IPS DF 6.9 (cell line): ENCODE measurements at regions not wholly inside any gene's neighbourhood (a gene's known extent, or its start where the extent isn't known, plus 50 kb on each side); places are given as distances from the start of the nearest gene placed in this dataset.
"Not testable (repeated sequence)": the region's sequence is repeated elsewhere in the genome, so short reads cannot be mapped to it uniquely, and the experiment has no call there.

Source experiments
- DNase-seq: peaks from one replicate; pipeline ENCODE4 v3.0.0-alpha.2; 2013; ENCODE audit warnings: low read depth, low spot score
- H3K27ac ChIP-seq: one replicate; pipeline ENCODE4 v1.5.1; 2013; ENCODE audit warnings: low read length, control low read depth
- H3K27me3 ChIP-seq: 2 replicates; pipeline ENCODE4 v1.6.1; 2013; ENCODE audit warnings: mild to moderate bottlenecking, low read length; ENCODE audit not compliant: control insufficient read depth, insufficient read depth
- H3K36me3 ChIP-seq: 2 replicates; pipeline ENCODE4 v1.6.1; 2013; ENCODE audit warnings: low read length; ENCODE audit not compliant: control insufficient read depth, insufficient read depth
- H3K4me1 ChIP-seq: 2 replicates; pipeline ENCODE4 v1.6.1; 2013; ENCODE audit warnings: low read length; ENCODE audit not compliant: control insufficient read depth, insufficient read depth
- H3K4me3 ChIP-seq: 2 replicates; pipeline ENCODE4 v1.5.1; 2013; ENCODE audit warnings: mild to moderate bottlenecking, low read length
- H3K9me3 ChIP-seq: 2 replicates; pipeline ENCODE4 v1.6.1; 2013; ENCODE audit warnings: low read length, inconsistent platforms; ENCODE audit not compliant: control insufficient read depth, insufficient read depth
- WGBS: extraction: QIAGEN DNeasy Blood & Tissue Kit; methylation state at CpG from one replicate; pipeline ENCODE4 v1.1.7; 2013; ENCODE audit warnings: mixed read lengths, missing lambda C conversion rate; ENCODE audit not compliant: insufficient read length, insufficient coverage; 5-methylcytosine and 5-hydroxymethylcytosine counted together

GRCh38 chr3:67064105-67064504, 66.0 kb downstream of the KBTBD8 start:
- DNase-seq: no peak
- no peaks in the 10 kb centered on the region for H3K36me3 ChIP-seq
- H3K27ac ChIP-seq: no peak overlapping the region
- no peak overlapping the region for H3K4me3 ChIP-seq
- no CpG with 5 or more reads among the region's 3 CpGs for WGBS
- H3K4me1 ChIP-seq: no peaks in the 10 kb centered on the region
- no peaks in the 10 kb centered on the region for H3K27me3 ChIP-seq
- H3K9me3 ChIP-seq: no peaks in the 10 kb centered on the region

GRCh38 chr3:67067251-67067650, 69.1 kb downstream of the KBTBD8 start:
- Histone ChIP-seq H3K4me3 (no peak overlapping the region), H3K4me1 (no peaks in the 10 kb centered on the region), H3K36me3 (no peaks in the 10 kb centered on the region), H3K27ac (no peak overlapping the region), H3K27me3 (no peaks in the 10 kb centered on the region), H3K9me3 (no peaks in the 10 kb centered on the region)
- DNase-seq: no peak
- no CpG with 5 or more reads among the region's 4 CpGs for WGBS

- H3K27ac ChIP-seq, H3K4me3 ChIP-seq, H3K9me3 ChIP-seq, DNase-seq, H3K36me3 ChIP-seq, H3K27me3 ChIP-seq, H3K4me1 ChIP-seq: not testable (repeated sequence)
- WGBS: no CpG with 5 or more reads among the region's 2 CpGs
Measured at GRCh38 chr3:67072640-67073039, 74.5 kb downstream of the KBTBD8 start.

- no peak for DNase-seq
- H3K27ac ChIP-seq: no peak overlapping the region
- H3K9me3 ChIP-seq: no peaks in the 10 kb centered on the region
- no peaks in the 10 kb centered on the region for H3K27me3 ChIP-seq
- no CpG with 5 or more reads among the region's 1 CpG for WGBS
- no peaks in the 10 kb centered on the region; the same call in 1 of the 2 replicates for H3K4me1 ChIP-seq
- no peak overlapping the region for H3K4me3 ChIP-seq
- no peaks in the 10 kb centered on the region for H3K36me3 ChIP-seq
Measured at GRCh38 chr3:67073812-67074211, 75.7 kb downstream of the KBTBD8 start.

GRCh38 chr3:67075295-67075694, 77.2 kb downstream of the KBTBD8 start:
- H3K36me3 ChIP-seq: no peaks in the 10 kb centered on the region
- H3K27ac ChIP-seq: no peak overlapping the region
- no peaks in the 10 kb centered on the region; the same call in 1 of the 2 replicates for H3K4me1 ChIP-seq
- H3K9me3 ChIP-seq: no peaks in the 10 kb centered on the region
- WGBS: no CpG with 5 or more reads among the region's 2 CpGs
- no peak for DNase-seq
- no peaks in the 10 kb centered on the region for H3K27me3 ChIP-seq
- H3K4me3 ChIP-seq: no peak overlapping the region

GRCh38 chr3:67076607-67077006, 78.5 kb downstream of the KBTBD8 start:
- no peaks in the 10 kb centered on the region for H3K9me3 ChIP-seq
- no peak for DNase-seq
- H3K4me3 ChIP-seq: no peak overlapping the region
- H3K4me1 ChIP-seq: no peaks in the 10 kb centered on the region; the same call in 1 of the 2 replicates
- H3K36me3 ChIP-seq: no peaks in the 10 kb centered on the region
- WGBS: no CpG with 5 or more reads among the region's 2 CpGs
- H3K27ac ChIP-seq: no peak overlapping the region
- H3K27me3 ChIP-seq: no peaks in the 10 kb centered on the region

- no peak overlapping the region for H3K4me3 ChIP-seq
- DNase-seq: no peak
- no peaks in the 10 kb centered on the region for H3K36me3 ChIP-seq
- no peaks in the 10 kb centered on the region for H3K9me3 ChIP-seq
- H3K27me3 ChIP-seq: no peaks in the 10 kb centered on the region
- H3K4me1 ChIP-seq: no peaks in the 10 kb centered on the region; the same call in 1 of the 2 replicates
- no peak overlapping the region for H3K27ac ChIP-seq
Measured at GRCh38 chr3:67077656-67078055, 79.5 kb downstream of the KBTBD8 start.

- Histone ChIP-seq H3K9me3 (no peaks in the 10 kb centered on the region), H3K27ac (no peak overlapping the region), H3K36me3 (no peaks in the 10 kb centered on the region), H3K4me3 (no peak overlapping the region), H3K4me1 (no peaks in the 10 kb centered on the region), H3K27me3 (no peaks in the 10 kb centered on the region)
- no peak for DNase-seq
- WGBS: no CpG with 5 or more reads among the region's 4 CpGs
Measured at GRCh38 chr3:67082533-67083024, 84.5 kb downstream of the KBTBD8 start.

GRCh38 chr3:67083277-67083676, 85.2 kb downstream of the KBTBD8 start:
- no peak overlapping the region for H3K27ac ChIP-seq
- DNase-seq: no peak
- no peaks in the 10 kb centered on the region for H3K9me3 ChIP-seq
- WGBS: no CpG with 5 or more reads among the region's 1 CpG
- no peaks in the 10 kb centered on the region for H3K36me3 ChIP-seq
- H3K4me3 ChIP-seq: no peak overlapping the region
- no peaks in the 10 kb centered on the region for H3K27me3 ChIP-seq
- no peaks in the 10 kb centered on the region for H3K4me1 ChIP-seq

GRCh38 chr3:67087788-67088187, 89.7 kb downstream of the KBTBD8 start:
- DNase-seq: no peak
- no CpG with 5 or more reads among the region's 1 CpG for WGBS
- Histone ChIP-seq H3K4me3 (no peak overlapping the region), H3K27ac (no peak overlapping the region), H3K9me3 (no peaks in the 10 kb centered on the region), H3K27me3 (no peaks in the 10 kb centered on the region), H3K36me3 (no peaks in the 10 kb centered on the region), H3K4me1 (no peaks in the 10 kb centered on the region)

- no peak for DNase-seq
- H3K4me3 ChIP-seq: no peak overlapping the region
Measured at GRCh38 chr3:67090474-67090873, 92.4 kb downstream of the KBTBD8 start.

More at GRCh38 chr3:67090474-67090873, 92.4 kb downstream of the KBTBD8 start:
- Histone ChIP-seq H3K27ac (no peak overlapping the region), H3K4me1 (no peaks in the 10 kb centered on the region), H3K9me3 (no peaks in the 10 kb centered on the region), H3K36me3 (no peaks in the 10 kb centered on the region), H3K27me3 (no peaks in the 10 kb centered on the region)
